Right lobe of liver (tissue), 4 donors: ENCODE measurements at regions not wholly inside any gene's neighbourhood (a gene's known extent, or its start where the extent isn't known, plus 50 kb on each side); places are given as distances from the start of the nearest gene placed in this dataset.

Experiments used
- POLR2A ChIP-seq: fragments of 450-650 bp; IDR thresholded peaks from one replicate; pipeline ENCODE4 v1.6.1; 2017; ENCODE audit warnings: antibody characterized with exemption, mild to moderate bottlenecking
- TF ChIP-seq, protein P1 (sequence below), 4 donors: fragments of 200-600 bp in 3 of 4; fragments of 450-650 bp in 1 of 4; IDR thresholded peaks; one replicate each; pipeline versions ENCODE4 v1.5.1 to v1.8.0; 2016 to 2022; ENCODE audit warnings: antibody characterized with exemption in 4 of 4, mild to moderate bottlenecking in 2 of 4
- donor health status: DM: no; HTN: no; CAD: no.
- donor health status: DM: no; HTN: no; CAD: no.
- donor health status: DM: no; HTN: yes; CAD: no.

DNA sequence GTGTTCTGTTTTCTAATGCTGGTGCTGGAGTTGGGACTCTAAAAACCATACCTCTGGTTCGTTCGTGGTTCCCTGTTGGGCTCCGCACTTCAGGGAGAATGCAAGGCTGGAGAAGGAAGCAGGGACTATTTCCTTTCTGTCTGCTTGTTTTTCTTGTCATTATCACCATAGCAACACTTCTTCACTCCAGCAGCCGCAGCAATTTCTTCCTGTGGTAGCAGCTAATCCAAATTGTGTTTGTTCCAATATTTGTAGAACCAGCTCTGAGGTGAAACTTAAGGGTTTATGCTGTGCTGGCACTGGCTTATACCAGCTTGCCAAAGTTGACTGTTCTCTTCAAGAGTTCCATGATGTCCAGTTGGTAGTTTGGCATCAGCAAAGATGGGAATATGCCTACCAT, 301.4 kb upstream of the SYT4 start:
- TF ChIP-seq POLR2A, result no peak
- TF ChIP-seq, protein P1, sequence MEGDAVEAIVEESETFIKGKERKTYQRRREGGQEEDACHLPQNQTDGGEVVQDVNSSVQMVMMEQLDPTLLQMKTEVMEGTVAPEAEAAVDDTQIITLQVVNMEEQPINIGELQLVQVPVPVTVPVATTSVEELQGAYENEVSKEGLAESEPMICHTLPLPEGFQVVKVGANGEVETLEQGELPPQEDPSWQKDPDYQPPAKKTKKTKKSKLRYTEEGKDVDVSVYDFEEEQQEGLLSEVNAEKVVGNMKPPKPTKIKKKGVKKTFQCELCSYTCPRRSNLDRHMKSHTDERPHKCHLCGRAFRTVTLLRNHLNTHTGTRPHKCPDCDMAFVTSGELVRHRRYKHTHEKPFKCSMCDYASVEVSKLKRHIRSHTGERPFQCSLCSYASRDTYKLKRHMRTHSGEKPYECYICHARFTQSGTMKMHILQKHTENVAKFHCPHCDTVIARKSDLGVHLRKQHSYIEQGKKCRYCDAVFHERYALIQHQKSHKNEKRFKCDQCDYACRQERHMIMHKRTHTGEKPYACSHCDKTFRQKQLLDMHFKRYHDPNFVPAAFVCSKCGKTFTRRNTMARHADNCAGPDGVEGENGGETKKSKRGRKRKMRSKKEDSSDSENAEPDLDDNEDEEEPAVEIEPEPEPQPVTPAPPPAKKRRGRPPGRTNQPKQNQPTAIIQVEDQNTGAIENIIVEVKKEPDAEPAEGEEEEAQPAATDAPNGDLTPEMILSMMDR (IDR thresholded peaks at IDR 0.05), result no peak
